ENCODE measurements at regions not wholly inside any gene's neighbourhood (a gene's known extent, or its start where the extent isn't known, plus 50 kb on each side); places are given as distances from the start of the nearest gene placed in this dataset.

- TF ChIP-seq CTCF (IDR thresholded peaks at IDR 0.05): no peak
- TF ChIP-seq POLR2A (IDR thresholded peaks at IDR 0.05): no peak
- intact Hi-C loops (cut with DNase I; ENCODE audit: low total_unique reads): no loop called here
- H3K4me3 ChIP-seq (ENCODE audit: low read depth, poor library complexity, severe bottlenecking): no peak overlapping the region
- no peak for DNase-seq (ENCODE audit: low spot score in 2 of 2)
- WGBS, 2 donors: 44 to 59% methylated on average over 1 of the region's 1 CpG
Measured at GRCh38 chr6:133156689-133157088, 84.5 kb upstream of the EYA4 start.

GRCh38 chr6:133157995-133158394, 83.2 kb upstream of the EYA4 start:
- no peak for DNase-seq (ENCODE audit: low spot score in 2 of 2)
- TF ChIP-seq CTCF (IDR thresholded peaks at IDR 0.05): no peak
- no peak for TF ChIP-seq POLR2A (IDR thresholded peaks at IDR 0.05)
- intact Hi-C loops (cut with DNase I; ENCODE audit: low total_unique reads): no loop called here
- 47 to 60% methylated on average over 2 of the region's 2 CpGs for WGBS, 2 donors
- no peak overlapping the region for H3K4me3 ChIP-seq (ENCODE audit: low read depth, poor library complexity, severe bottlenecking)

- no peak for DNase-seq (ENCODE audit: low spot score in 2 of 2)
- WGBS, 2 donors: 57 to 63% methylated on average over 2 of the region's 2 CpGs
- intact Hi-C loops (cut with DNase I; ENCODE audit: low total_unique reads): no loop called here
- TF ChIP-seq POLR2A (IDR thresholded peaks at IDR 0.05) (no peak), CTCF (IDR thresholded peaks at IDR 0.05) (no peak)
- no peak overlapping the region for H3K4me3 ChIP-seq (ENCODE audit: low read depth, poor library complexity, severe bottlenecking)
Measured at GRCh38 chr6:133159255-133159795, 81.8 kb upstream of the EYA4 start.

GRCh38 chr6:133160536-133160935, 80.6 kb upstream of the EYA4 start:
- DNase-seq (ENCODE audit: low spot score in 2 of 2): no peak
- intact Hi-C loops (cut with DNase I; ENCODE audit: low total_unique reads): no loop called here
- 59 to 64% methylated on average over 2 of the region's 2 CpGs for WGBS, 2 donors
- no peak for TF ChIP-seq POLR2A (IDR thresholded peaks at IDR 0.05)
- TF ChIP-seq CTCF (IDR thresholded peaks at IDR 0.05): no peak
- H3K4me3 ChIP-seq (ENCODE audit: low read depth, poor library complexity, severe bottlenecking): no peak overlapping the region

- intact Hi-C loops (cut with DNase I; ENCODE audit: low total_unique reads): no loop called here
- H3K4me3 ChIP-seq (ENCODE audit: low read depth, poor library complexity, severe bottlenecking): no peak overlapping the region
- no peak for TF ChIP-seq POLR2A (IDR thresholded peaks at IDR 0.05)
- no peak for TF ChIP-seq CTCF (IDR thresholded peaks at IDR 0.05)
- DNase-seq (ENCODE audit: low spot score in 2 of 2): no peak
Measured at GRCh38 chr6:133165235-133165634, 75.9 kb upstream of the EYA4 start.

GRCh38 chr6:133166766-133167165, 74.4 kb upstream of the EYA4 start:
- intact Hi-C loops (cut with DNase I; ENCODE audit: low total_unique reads): no loop called here
- no peak for DNase-seq (ENCODE audit: low spot score in 2 of 2)
- no peak for TF ChIP-seq CTCF (IDR thresholded peaks at IDR 0.05)
- 75 to 79% methylated on average over 4 of the region's 4 CpGs for whole genome bisulfite sequencing, 2 donors
- no peak overlapping the region for H3K4me3 ChIP-seq (ENCODE audit: low read depth, poor library complexity, severe bottlenecking)
